HG03378 (cell line): ENCODE measurements at regions not wholly inside any gene's neighbourhood (a gene's known extent, or its start where the extent isn't known, plus 50 kb on each side); places are given as distances from the start of the nearest gene placed in this dataset.

Experiments used
- ATAC-seq: cut with Tn5 transposase; IDR thresholded peaks from one replicate; pipeline ENCODE4 v1.9.1; 2021; ENCODE audit warnings: mild to moderate bottlenecking, moderate library complexity; ENCODE audit not compliant: unreplicated experiment

- ATAC-seq = no peak
Measured at GRCh38 chr2:105573490-105573889, 171.2 kb upstream of the NCK2 start.

GRCh38 chr2:105571445-105571987 is 172.7 kb upstream of the FHL2 start:
- no peak for ATAC-seq

GRCh38 chr2:105570757-105571156 is 171.9 kb upstream of the FHL2 start:
- no peak for ATAC-seq

DNA sequence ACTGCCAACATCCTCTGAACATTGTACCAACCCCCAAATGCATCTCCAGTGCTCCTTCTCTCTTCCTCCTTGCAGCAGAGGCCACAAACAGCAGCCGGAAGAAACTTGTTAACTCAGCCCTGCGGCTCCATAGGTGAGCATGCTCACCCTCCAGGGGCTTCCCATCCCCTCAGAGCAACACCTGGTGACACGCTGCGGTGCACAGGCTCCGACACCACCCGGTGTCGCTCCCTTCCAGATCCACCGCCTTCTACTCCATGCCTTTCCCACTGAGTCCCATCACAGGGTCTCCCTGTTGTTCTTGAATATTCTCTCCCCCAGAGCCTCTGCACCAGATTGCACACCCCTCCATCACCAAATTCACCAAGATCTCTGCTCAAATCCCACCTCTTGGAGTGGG is 171.5 kb upstream of the FHL2 start:
- no peak for ATAC-seq

GRCh38 chr2:105569606-105570005 is 170.8 kb upstream of the FHL2 start:
- ATAC-seq = no peak

DNA sequence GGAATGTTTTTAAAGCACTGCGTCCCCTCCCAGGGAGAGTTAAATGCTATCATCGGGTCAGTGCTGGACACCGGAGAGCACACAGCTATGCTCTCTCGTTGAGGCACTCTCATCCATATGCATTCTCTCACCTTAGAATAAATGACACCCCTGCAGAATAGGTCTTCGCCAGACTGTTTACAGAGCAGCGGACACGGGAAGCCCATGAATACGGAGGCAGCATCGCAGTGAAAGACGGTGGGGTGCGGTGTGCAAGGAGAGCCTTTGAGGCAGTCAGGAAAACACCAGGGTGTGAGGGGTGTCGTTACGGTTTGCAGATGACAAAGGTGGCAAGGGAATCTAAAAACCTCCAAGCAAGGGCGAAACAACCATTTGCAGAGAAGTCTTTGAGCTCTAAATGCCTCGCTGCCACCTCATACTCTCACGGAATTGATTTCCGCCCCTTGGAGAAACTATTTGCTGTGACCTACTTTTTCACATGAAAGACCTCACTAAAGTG is 169.2 kb upstream of the FHL2 start:
- no peak for ATAC-seq

- ATAC-seq = no peak
Measured at GRCh38 chr2:105563000-105563719, 164.3 kb upstream of the FHL2 start.

DNA sequence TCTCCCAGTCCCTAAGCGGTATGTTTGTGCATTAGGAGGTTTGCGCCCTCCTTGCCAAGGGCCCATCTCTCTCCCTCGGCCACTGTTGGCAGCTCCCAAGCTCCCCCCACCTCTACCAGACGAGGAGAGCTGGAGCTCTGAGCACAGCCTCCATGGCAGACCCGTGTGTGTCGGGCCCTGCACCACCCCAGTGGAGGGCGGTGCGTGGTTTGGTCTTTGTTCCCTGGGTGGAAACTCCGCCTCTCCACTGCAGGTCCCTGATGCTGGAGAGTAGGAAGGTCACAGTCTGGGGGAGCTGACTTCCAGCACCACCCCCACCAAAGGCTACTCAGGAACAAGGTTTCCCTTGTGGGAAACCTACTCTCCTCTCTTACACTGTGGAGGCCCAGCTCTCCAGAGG is 162.6 kb upstream of the FHL2 start:
- ATAC-seq = no peak

DNA sequence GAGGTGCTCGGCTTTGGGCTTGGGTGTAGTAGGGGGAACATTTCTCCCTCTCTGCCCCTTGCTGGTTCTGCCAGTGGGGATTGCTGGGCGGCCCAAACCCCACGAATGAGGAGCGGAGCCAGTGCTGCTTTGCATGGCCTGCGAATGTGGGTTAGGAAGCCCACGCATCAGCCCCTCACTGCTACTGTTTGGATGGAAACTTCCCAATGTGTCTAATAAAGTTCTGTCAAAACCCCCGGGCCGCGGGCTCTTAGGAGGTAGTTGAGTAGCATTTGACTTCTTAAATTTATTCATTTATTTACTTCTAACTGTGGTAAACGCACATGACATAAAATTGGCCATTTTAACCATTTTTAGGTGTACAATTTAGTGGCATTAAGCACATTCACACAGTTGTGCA is 161.3 kb upstream of the FHL2 start:
- ATAC-seq = no peak

DNA sequence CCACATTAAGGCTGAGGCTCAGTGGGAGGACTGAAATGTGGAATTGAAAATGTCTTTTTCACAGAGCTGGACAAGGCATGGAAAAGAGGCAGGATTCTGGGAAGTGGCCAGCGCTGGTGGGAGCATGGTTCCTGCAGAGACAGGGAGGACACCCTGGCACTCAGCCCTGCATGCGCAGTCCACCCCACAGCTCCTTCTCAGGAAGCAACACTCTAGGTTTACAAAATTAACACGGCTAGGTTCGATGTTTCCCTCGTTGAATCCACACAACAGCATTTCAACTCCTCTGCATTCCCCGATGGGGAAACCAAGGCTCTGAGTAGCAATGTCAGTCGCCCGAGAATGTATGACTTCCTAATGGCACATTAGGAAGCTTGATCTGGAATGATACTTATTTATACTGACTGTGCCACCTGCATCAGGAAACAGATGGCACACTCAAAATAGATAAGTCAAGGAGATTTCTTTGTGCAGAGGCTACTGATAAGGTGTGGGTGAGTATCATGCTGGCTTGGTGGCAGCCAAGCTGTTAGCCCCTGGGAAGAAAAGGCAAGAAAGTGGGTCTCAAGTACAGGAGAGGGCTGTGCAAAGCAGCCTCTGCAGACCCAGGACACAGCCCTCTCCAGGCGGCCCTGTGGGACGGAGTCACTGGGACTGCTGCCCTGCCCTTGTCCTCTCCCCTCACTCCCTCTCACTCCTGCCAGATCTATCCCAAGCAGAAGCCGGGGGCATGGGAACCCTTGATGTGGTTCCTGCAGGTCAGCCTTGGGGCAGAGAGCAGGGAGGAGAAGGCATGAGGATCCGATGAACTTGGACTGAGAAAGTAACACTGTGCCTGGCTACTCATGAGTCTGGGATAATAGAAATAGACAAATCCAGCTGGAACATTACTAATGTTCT is 158.4 kb upstream of the FHL2 start:
- no peak for ATAC-seq

GRCh38 chr2:105556366-105556765 is 157.5 kb upstream of the FHL2 start:
- no peak for ATAC-seq

GRCh38 chr2:105554235-105554634 is 155.4 kb upstream of the FHL2 start:
- ATAC-seq = no peak

DNA sequence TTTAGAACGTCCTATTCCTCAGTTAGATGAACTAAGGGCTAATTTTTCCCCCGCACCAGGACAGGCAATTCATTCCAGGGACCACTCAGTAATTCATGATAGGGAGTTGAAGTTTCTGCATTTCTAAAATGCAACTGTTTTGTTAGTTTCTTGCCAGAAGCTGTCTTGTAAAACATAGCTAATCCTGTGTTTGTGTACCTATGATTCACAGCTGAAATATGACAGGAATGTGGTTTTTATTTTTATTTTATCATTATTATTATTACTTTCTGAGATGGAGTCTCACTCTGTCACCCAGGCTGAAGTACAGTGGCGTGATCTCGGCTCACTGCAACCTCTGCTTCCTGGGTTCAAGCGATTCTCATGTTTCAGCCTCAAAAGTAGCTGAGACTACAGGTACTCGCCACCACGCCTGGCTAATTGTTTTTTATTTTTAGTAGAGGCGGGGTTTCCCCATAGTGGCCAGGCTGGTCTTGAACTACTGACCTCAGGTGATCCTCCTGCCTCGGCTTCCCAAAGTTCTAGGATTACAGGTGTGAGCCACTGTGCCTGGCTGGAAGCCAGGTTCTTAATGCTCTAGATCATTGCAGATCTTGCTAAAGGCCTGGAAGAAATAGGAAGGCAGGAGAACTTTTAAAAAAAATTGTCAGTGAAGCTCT is 154.8 kb upstream of the FHL2 start:
- ATAC-seq = no peak

DNA sequence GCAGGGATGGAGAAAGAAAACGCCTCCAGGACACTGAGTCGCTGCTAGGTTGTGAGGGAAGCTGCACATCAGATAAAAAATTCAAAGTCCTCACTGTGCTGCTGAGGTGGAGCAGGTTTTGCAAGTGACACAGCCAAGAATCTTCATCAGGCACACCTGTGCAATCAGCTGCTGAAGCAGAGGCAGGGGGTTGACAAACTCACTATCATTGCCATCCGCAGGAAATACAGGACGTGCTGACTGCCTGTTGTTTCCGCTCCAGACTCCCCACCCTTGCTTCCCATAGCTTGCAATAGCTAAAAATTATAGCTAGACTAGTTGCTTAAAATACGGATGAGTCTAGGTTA is 147.8 kb upstream of the FHL2 start:
- no peak for ATAC-seq

DNA sequence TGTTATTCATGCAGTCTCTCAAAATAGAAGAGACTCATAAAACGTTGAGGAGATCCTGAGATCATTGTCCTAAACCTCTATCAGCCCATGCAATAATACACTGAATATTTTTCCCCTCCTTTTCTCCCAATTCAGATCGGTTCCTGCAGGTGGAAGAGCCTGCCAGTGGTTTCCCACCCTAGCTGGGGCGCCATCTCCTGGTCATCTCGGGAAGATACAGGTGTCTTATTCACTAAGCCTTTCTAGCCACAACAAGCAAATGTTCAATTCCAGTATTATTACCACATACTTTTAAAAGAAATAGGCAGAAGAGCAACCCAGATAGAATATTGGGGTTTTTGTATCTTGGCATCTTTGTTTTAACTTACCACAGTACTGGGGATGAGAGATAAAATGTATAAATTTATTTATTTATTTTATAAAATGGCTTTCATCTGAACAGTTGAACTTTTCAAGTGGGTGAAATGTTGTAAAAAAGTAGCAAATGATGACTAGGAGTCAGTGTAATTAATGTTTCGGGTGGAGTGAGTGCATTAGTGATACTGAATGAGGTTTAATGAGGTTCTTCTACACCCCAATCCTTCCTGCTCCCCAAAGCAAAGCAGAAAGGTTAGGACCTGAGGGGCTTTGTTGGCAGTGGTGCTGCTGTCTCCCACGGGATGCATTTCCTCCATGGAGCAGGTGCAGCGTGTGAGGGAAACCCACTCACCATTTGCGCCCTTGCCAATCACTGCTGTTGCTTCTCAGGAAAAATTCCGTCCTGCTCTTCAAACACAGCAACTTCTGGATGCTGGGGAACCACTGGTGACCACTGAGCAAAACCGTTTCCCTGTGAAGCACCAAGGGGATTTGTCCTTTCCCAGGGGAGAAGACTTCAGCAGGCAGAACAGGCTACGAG is 147.1 kb upstream of the FHL2 start:
- ATAC-seq = peak; percentile 67

GRCh38 chr2:105544591-105545377 is 145.9 kb upstream of the FHL2 start:
- ATAC-seq = no peak

DNA sequence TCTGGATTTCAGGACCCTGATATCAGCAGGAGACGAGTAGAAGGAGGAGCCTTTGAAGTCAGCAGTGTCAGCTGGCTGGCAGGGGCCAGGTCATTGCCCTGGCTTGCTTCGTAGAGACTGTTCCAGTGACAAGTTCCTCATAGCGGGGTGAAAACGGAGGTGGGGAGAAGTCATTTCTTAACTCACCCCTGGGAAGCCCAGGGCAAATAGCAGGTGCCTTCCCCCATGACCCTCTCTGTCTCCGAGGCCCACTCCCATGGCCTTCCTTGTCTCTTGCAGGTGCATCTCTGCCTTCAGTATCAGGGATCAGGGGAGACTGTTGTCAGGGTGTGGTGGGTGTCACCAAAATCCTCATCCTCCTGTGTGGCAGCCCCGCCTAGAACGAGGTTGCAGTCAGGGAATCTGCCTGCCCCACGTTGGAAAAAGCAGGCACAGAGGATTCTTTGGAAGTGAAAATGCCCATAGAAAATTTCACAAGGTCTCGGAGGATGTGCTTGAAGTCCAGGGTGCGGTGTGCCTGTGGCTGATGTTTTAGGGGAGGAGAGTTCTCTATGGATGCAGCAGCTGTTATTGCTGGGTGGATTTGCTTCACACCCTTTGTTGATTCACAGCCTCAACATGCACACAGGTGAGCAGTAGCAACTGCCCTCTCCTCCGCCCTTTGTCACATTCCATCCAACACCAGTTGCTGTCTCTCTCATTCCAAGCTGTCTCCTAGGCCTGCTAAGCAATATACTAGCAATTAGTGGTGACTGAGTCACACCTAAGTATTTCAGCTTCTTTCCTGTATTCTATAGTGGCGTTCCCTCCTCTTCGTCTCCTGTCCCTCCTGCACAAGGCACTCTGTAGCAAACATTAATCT is 142.6 kb upstream of the FHL2 start:
- ATAC-seq = no peak

DNA sequence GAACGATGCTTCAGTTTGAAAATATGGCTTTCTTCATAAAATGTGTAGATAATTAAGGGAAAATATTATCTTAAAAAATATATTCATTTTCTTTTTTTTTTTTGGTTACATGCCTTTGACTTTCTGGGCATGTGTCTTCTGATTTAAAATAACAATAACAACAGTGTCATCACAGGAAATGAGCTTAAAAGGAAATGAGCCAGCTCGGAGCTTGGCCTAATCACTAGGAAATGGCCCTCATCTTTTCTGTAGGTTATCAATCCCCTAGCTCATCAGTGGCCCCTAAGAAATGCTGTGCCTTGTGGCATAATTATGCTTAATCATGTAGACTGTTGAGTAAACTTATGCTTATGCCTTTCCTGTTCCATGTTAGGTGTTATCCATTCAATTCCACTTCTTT is 141.8 kb upstream of the FHL2 start:
- ATAC-seq = no peak

DNA sequence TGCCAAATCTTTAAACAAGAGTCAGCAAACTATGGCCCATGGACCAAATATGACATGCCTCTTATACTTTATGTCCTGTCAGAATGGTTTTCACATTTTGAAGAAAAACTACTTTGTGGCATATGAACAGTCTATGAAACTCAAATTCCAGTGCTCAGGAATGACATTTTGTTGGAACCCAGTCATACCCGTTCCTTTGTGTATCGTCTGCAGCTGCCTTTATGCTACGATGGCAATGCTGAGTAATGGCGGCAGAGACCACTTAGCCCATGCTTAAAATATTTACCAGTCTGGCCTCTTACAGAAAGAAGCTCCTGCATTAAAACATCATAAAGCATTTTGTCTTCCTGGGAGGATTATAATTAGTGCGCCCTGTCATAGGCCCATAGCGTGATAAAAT is 140.5 kb upstream of the FHL2 start:
- no peak for ATAC-seq
